ENCODE measurements at regions not wholly inside any gene's neighbourhood (a gene's known extent, or its start where the extent isn't known, plus 50 kb on each side); places are given as distances from the start of the nearest gene placed in this dataset.

DNA sequence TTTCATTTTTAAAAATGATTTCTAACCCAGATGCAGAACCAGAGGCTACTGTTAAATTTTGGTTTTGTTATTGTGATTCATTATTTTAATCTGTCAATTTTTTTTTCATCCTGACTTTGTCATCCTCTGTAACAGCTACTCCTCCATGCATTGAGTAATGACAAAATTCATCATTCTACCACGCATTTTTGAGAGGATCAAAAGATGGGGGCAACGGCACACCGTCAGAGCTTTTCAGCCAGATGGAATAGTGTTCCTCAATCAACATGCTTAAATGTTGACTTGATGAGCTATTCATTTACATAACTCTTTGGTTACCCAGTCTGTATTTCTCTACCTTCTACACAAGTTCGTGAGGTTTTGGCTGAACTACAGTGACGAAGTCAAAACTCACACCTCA, 486.3 kb downstream of the EFNB2 start:
- H3K4me2 ChIP-seq (ENCODE audit: extremely low read depth, insufficient read depth, low read length), result no peak overlapping the region
- no peaks in the 10 kb centered on the region for H3K27me3 ChIP-seq (ENCODE audit: control insufficient read depth, insufficient read depth, low read length)
- DNase-seq (ENCODE audit: low read depth in 2 of 2), result no peak
- H3K27ac ChIP-seq (ENCODE audit: insufficient read depth, low read length), result no peak overlapping the region
- H3K9me3 ChIP-seq (ENCODE audit: control insufficient read depth, insufficient read depth, low read depth, low read length), result no peaks in the 10 kb centered on the region
- H2AFZ ChIP-seq (ENCODE audit: low read length), result no peak overlapping the region
- H3K79me2 ChIP-seq (ENCODE audit: control insufficient read depth, insufficient read depth, low read length), result no peaks in the 10 kb centered on the region
- no peaks in the 10 kb centered on the region for H3K36me3 ChIP-seq (ENCODE audit: control insufficient read depth, insufficient read depth, low read length)
- no peak overlapping the region for H3K9ac ChIP-seq (ENCODE audit: insufficient read depth, low read length)
- H4K20me1 ChIP-seq (ENCODE audit: control insufficient read depth, extremely low read depth, insufficient read depth, low read length), result no peaks in the 10 kb centered on the region
- TF ChIP-seq, protein P1, sequence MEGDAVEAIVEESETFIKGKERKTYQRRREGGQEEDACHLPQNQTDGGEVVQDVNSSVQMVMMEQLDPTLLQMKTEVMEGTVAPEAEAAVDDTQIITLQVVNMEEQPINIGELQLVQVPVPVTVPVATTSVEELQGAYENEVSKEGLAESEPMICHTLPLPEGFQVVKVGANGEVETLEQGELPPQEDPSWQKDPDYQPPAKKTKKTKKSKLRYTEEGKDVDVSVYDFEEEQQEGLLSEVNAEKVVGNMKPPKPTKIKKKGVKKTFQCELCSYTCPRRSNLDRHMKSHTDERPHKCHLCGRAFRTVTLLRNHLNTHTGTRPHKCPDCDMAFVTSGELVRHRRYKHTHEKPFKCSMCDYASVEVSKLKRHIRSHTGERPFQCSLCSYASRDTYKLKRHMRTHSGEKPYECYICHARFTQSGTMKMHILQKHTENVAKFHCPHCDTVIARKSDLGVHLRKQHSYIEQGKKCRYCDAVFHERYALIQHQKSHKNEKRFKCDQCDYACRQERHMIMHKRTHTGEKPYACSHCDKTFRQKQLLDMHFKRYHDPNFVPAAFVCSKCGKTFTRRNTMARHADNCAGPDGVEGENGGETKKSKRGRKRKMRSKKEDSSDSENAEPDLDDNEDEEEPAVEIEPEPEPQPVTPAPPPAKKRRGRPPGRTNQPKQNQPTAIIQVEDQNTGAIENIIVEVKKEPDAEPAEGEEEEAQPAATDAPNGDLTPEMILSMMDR (conservative IDR thresholded peaks at IDR 0.05 in 1 of 2, IDR thresholded peaks at IDR 0.05 in 1 of 2; ENCODE audit: low read depth in 1 of 2, low read length in 2 of 2), result no peak
- no peak for TF ChIP-seq EZH2 (IDR thresholded peaks at IDR 0.05; ENCODE audit: low read length, missing control alignments)
- H3K4me1 ChIP-seq (ENCODE audit: control insufficient read depth, extremely low read depth, insufficient read depth, low read length), result no peaks in the 10 kb centered on the region
- no peak overlapping the region for H3K4me3 ChIP-seq (replicated peaks in 1 of 4; ENCODE audit: control extremely low read depth in 1 of 4, insufficient read depth in 1 of 4, low read depth in 3 of 4, low read length in 4 of 4)

DNA sequence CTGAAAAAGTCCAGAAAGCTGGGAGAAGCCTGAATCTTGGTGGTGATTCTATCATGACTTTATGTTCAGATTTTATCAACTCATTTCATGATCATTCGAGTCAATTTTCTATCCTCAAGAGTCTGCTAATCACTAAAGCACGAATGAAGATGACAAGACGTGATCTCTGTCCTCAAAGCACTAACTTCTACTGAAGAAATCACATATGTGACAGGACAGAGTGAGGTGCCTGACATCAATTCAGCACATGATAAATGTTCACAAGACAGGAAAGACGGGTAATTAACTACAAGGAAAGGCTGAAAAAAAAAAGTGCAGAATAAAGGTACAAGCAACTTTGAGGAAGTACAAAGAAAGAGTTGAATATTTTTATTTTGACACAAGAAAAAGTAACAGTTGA, 487.1 kb downstream of the EFNB2 start:
- no peaks in the 10 kb centered on the region for H3K4me1 ChIP-seq (ENCODE audit: control insufficient read depth, extremely low read depth, insufficient read depth, low read length)
- TF ChIP-seq, protein P1 (conservative IDR thresholded peaks at IDR 0.05 in 1 of 2, IDR thresholded peaks at IDR 0.05 in 1 of 2; ENCODE audit: low read depth in 1 of 2, low read length in 2 of 2), result no peak
- no peak for TF ChIP-seq EZH2 (IDR thresholded peaks at IDR 0.05; ENCODE audit: low read length, missing control alignments)
- no peaks in the 10 kb centered on the region for H3K27me3 ChIP-seq (ENCODE audit: control insufficient read depth, insufficient read depth, low read length)
- H4K20me1 ChIP-seq (ENCODE audit: control insufficient read depth, extremely low read depth, insufficient read depth, low read length), result no peaks in the 10 kb centered on the region
- no peak overlapping the region for H3K27ac ChIP-seq (ENCODE audit: insufficient read depth, low read length)
- no peaks in the 10 kb centered on the region for H3K9me3 ChIP-seq (ENCODE audit: control insufficient read depth, insufficient read depth, low read depth, low read length)
- no peaks in the 10 kb centered on the region for H3K79me2 ChIP-seq (ENCODE audit: control insufficient read depth, insufficient read depth, low read length)
- H3K36me3 ChIP-seq (ENCODE audit: control insufficient read depth, insufficient read depth, low read length), result no peaks in the 10 kb centered on the region
- H2AFZ ChIP-seq (ENCODE audit: low read length), result no peak overlapping the region
- no peak overlapping the region for H3K9ac ChIP-seq (ENCODE audit: insufficient read depth, low read length)
- H3K4me3 ChIP-seq (replicated peaks in 1 of 4; ENCODE audit: control extremely low read depth in 1 of 4, insufficient read depth in 1 of 4, low read depth in 3 of 4, low read length in 4 of 4), result no peak overlapping the region
- no peak overlapping the region for H3K4me2 ChIP-seq (ENCODE audit: extremely low read depth, insufficient read depth, low read length)
- DNase-seq (ENCODE audit: low read depth in 2 of 2), result no peak

DNA sequence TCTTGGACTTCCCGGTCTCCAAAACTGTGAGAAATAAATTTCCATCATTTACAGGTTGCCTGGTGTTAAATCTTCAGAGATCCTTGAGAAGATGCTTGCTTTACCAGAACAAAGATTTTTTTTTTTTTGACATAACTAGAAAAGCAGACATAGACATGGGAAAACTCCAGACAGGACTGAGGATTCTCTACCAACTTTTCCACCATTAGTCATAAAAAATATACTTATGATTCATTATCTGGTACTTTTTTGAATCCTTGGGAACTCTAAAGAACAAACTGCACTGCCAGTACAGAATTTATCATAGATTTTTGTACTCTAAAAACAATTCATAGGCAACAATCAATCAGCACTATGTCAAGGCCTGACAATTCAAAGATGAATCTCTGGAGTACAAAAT, 487.6 kb downstream of the EFNB2 start:
- H2AFZ ChIP-seq (ENCODE audit: low read length), result no peak overlapping the region
- peak in 1 of 2 donors; percentile 43 for DNase-seq (ENCODE audit: low read depth in 2 of 2)
- no peak overlapping the region for H3K4me2 ChIP-seq (ENCODE audit: extremely low read depth, insufficient read depth, low read length)
- H4K20me1 ChIP-seq (ENCODE audit: control insufficient read depth, extremely low read depth, insufficient read depth, low read length), result no peaks in the 10 kb centered on the region
- no peak overlapping the region for H3K27ac ChIP-seq (ENCODE audit: insufficient read depth, low read length)
- H3K9me3 ChIP-seq (ENCODE audit: control insufficient read depth, insufficient read depth, low read depth, low read length), result no peaks in the 10 kb centered on the region
- no peak for TF ChIP-seq EZH2 (IDR thresholded peaks at IDR 0.05; ENCODE audit: low read length, missing control alignments)
- TF ChIP-seq, protein P1 (conservative IDR thresholded peaks at IDR 0.05 in 1 of 2, IDR thresholded peaks at IDR 0.05 in 1 of 2; ENCODE audit: low read depth in 1 of 2, low read length in 2 of 2), result no peak
- no peaks in the 10 kb centered on the region for H3K79me2 ChIP-seq (ENCODE audit: control insufficient read depth, insufficient read depth, low read length)
- H3K27me3 ChIP-seq (ENCODE audit: control insufficient read depth, insufficient read depth, low read length), result no peaks in the 10 kb centered on the region
- no peaks in the 10 kb centered on the region for H3K36me3 ChIP-seq (ENCODE audit: control insufficient read depth, insufficient read depth, low read length)
- H3K4me3 ChIP-seq (replicated peaks in 1 of 4; ENCODE audit: control extremely low read depth in 1 of 4, insufficient read depth in 1 of 4, low read depth in 3 of 4, low read length in 4 of 4), result no peak overlapping the region
- H3K9ac ChIP-seq (ENCODE audit: insufficient read depth, low read length), result no peak overlapping the region
- no peaks in the 10 kb centered on the region for H3K4me1 ChIP-seq (ENCODE audit: control insufficient read depth, extremely low read depth, insufficient read depth, low read length)
